IMR-90 (cell line): ENCODE measurements at regions not wholly inside any gene's neighbourhood (a gene's known extent, or its start where the extent isn't known, plus 50 kb on each side); places are given as distances from the start of the nearest gene placed in this dataset.

Experiments
- ATAC-seq: fragments of 200-7000 bp; cut with Tn5 transposase; 2 replicates; pipeline ENCODE4 v1.9.1; 2020; ENCODE audit warnings: low read depth, mild to moderate bottlenecking, moderate library complexity
- BruUV-seq: library from RNA; stranded (reverse); fragments of 400-500 nt; replicated peaks from 2 replicates; lab custom pipeline; 2021; lab: Mats Ljungman, UMichigan
- CTCF ChIA-PET: fragments of 300-600 bp; formaldehyde crosslinking; extraction: SDS; loops from one replicate; lab custom pipeline; 2021; ENCODE audit warnings: antibody characterized with exemption; lab: Yijun Ruan, JAX
- POLR2A ChIA-PET: fragments of 300-600 bp; sonication (Branson Sonifier 250); formaldehyde crosslinking; loops from one replicate; lab custom pipeline; 2022; ENCODE audit warnings: antibody characterized with exemption; ENCODE audit not compliant: unreplicated experiment; lab: Charles Lee
- DNase-seq: peaks from one replicate; pipeline ENCODE4 v3.0.0; 2013
- H2AFZ ChIP-seq: replicated peaks from 2 replicates; pipeline ENCODE3; 2013; ENCODE audit warnings: low read length, mild to moderate bottlenecking; ENCODE audit not compliant: poor library complexity
- H2AK5ac ChIP-seq: 2 replicates; pipeline ENCODE4 v1.6.1; 2013; ENCODE audit warnings: low read depth, low read length, inconsistent platforms
- H2AK9ac ChIP-seq: replicated peaks from 2 replicates; pipeline ENCODE3; 2013; ENCODE audit warnings: mild to moderate bottlenecking, low read depth, low read length, moderate library complexity; ENCODE audit not compliant: poor library complexity
- H2BK120ac ChIP-seq: 2 replicates; pipeline ENCODE4 v1.6.1; 2013; ENCODE audit warnings: low read depth, low read length, inconsistent platforms
- H2BK15ac ChIP-seq: 3 replicates; pipeline ENCODE4 v1.6.1; 2013; ENCODE audit warnings: low read depth, low read length, inconsistent platforms
- H2BK20ac ChIP-seq: 2 replicates; pipeline ENCODE4 v1.6.1; 2013; ENCODE audit warnings: low read depth, mild to moderate bottlenecking, inconsistent platforms, low read length, moderate library complexity
- H2BK5ac ChIP-seq: 2 replicates; pipeline ENCODE4 v1.6.1; 2013; ENCODE audit warnings: mild to moderate bottlenecking, low read depth, low read length, inconsistent platforms; ENCODE audit not compliant: poor library complexity, severe bottlenecking
- H3K14ac ChIP-seq: replicated peaks from 2 replicates; pipeline ENCODE4 v1.6.1; 2013; ENCODE audit warnings: low read depth, low read length, inconsistent platforms
- H3K18ac ChIP-seq: 2 replicates; pipeline ENCODE4 v1.6.1; 2013; ENCODE audit warnings: low read depth, low read length, control low read depth
- H3K23ac ChIP-seq: 2 replicates; pipeline ENCODE4 v1.6.1; 2013; ENCODE audit warnings: low read depth, low read length, inconsistent platforms
- H3K27ac ChIP-seq: 2 replicates; pipeline ENCODE4 v1.5.1; 2013; ENCODE audit warnings: mild to moderate bottlenecking, control low read depth, low read length; ENCODE audit not compliant: insufficient read depth
- H3K27me3 ChIP-seq: 2 replicates; pipeline ENCODE4 v1.6.1; 2013; ENCODE audit warnings: low read length; ENCODE audit not compliant: control insufficient read depth, insufficient read depth
- H3K36me3 ChIP-seq: 2 replicates; pipeline ENCODE4 v1.6.1; 2013; ENCODE audit warnings: low read length, mixed read lengths; ENCODE audit not compliant: control insufficient read depth, insufficient read depth
- H3K4ac ChIP-seq: 2 replicates; pipeline ENCODE4 v1.6.1; 2013; ENCODE audit warnings: low read depth, low read length, inconsistent platforms
- H3K4me1 ChIP-seq: 2 replicates; pipeline ENCODE4 v1.6.1; 2013; ENCODE audit warnings: low read length, mixed read lengths; ENCODE audit not compliant: control insufficient read depth, insufficient read depth
- H3K4me2 ChIP-seq: 2 replicates; pipeline ENCODE4 v1.6.1; 2013; ENCODE audit warnings: low read depth, mild to moderate bottlenecking, control low read depth, low read length, moderate library complexity
- H3K4me3 ChIP-seq: 2 replicates; pipeline ENCODE4 v1.5.1; 2013; ENCODE audit warnings: low read depth, mild to moderate bottlenecking, control low read depth, low read length, moderate library complexity; ENCODE audit not compliant: insufficient read depth
- H3K56ac ChIP-seq: 2 replicates; pipeline ENCODE4 v1.6.1; 2013; ENCODE audit warnings: low read length, inconsistent platforms; ENCODE audit not compliant: insufficient read depth; ENCODE audit errors: extremely low read depth
- H3K79me1 ChIP-seq, 2 experiments: 2 replicates each; pipeline ENCODE4 v1.6.1; 2013; ENCODE audit warnings: low read length in 2 of 2, inconsistent platforms in 1 of 2, low read depth in 1 of 2
- H3K9ac ChIP-seq: 2 replicates; pipeline ENCODE4 v1.6.1; 2013; ENCODE audit warnings: low read depth, low read length, control low read depth
- H3K9me1 ChIP-seq: 2 replicates; pipeline ENCODE4 v1.6.1; 2013; ENCODE audit warnings: low read length, inconsistent platforms; ENCODE audit not compliant: insufficient read depth
- H3K9me3 ChIP-seq: 2 replicates; pipeline ENCODE4 v1.6.1; 2013; ENCODE audit warnings: low read length; ENCODE audit not compliant: control insufficient read depth, insufficient read depth
- H4K20me1 ChIP-seq: 2 replicates; pipeline ENCODE4 v1.6.1; 2013; ENCODE audit warnings: low read length, inconsistent platforms; ENCODE audit not compliant: insufficient read depth
- H4K5ac ChIP-seq: 2 replicates; pipeline ENCODE4 v1.6.1; 2013; ENCODE audit warnings: mild to moderate bottlenecking, low read depth, low read length, control low read depth
- H4K8ac ChIP-seq, 2 experiments: 2 replicates each; pipeline ENCODE4 v1.6.1; 2013; ENCODE audit warnings: low read depth in 2 of 2, low read length in 2 of 2, control low read depth in 1 of 2, inconsistent platforms in 1 of 2
- H4K91ac ChIP-seq: 2 replicates; pipeline ENCODE4 v1.6.1; 2013; ENCODE audit warnings: low read depth, low read length, inconsistent platforms; ENCODE audit not compliant: insufficient read depth
- BHLHE40 ChIP-seq: fragments of 150-350 bp; IDR thresholded peaks from 2 replicates; pipeline ENCODE4 v1.6.1; 2016; ENCODE audit warnings: mild to moderate bottlenecking, low read depth, low read length
- CEBPB ChIP-seq: IDR thresholded peaks from 2 replicates; pipeline ENCODE4 v1.6.1; 2012; ENCODE audit warnings: low read depth, low read length, improper control_type of control experiment
- CHD1 ChIP-seq: IDR thresholded peaks from 2 replicates; pipeline ENCODE4 v1.6.1; 2012; ENCODE audit warnings: low read depth, low read length, improper control_type of control experiment
- CTCF ChIP-seq: conservative IDR thresholded peaks from 2 replicates; pipeline ENCODE4 v1.5.1; 2012; ENCODE audit warnings: mild to moderate bottlenecking, low read depth, low read length, improper control_type of control experiment
- ELK1 ChIP-seq: fragments of 150-350 bp; IDR thresholded peaks from 2 replicates; pipeline ENCODE4 v1.6.1; 2016; ENCODE audit warnings: low read depth, mild to moderate bottlenecking, low read length, moderate library complexity, borderline replicate concordance
- FOS ChIP-seq: fragments of 150-350 bp; IDR thresholded peaks from 2 replicates; pipeline ENCODE4 v1.6.1; 2016; ENCODE audit warnings: low read depth, low read length
- MAFK ChIP-seq: IDR thresholded peaks from 2 replicates; pipeline ENCODE4 v1.6.1; 2012; ENCODE audit warnings: low read depth, low read length, improper control_type of control experiment
- MXI1 ChIP-seq: IDR thresholded peaks from 2 replicates; pipeline ENCODE4 v1.6.1; 2012; ENCODE audit warnings: low read depth, mild to moderate bottlenecking, low read length, moderate library complexity, borderline replicate concordance
- POLR2A ChIP-seq: IDR thresholded peaks from 2 replicates; pipeline ENCODE4 v1.6.1; 2012; ENCODE audit warnings: mild to moderate bottlenecking, low read depth, low read length
- RAD21 ChIP-seq: IDR thresholded peaks from 2 replicates; pipeline ENCODE4 v1.6.1; 2012; ENCODE audit warnings: low read length, improper control_type of control experiment
- RCOR1 ChIP-seq: IDR thresholded peaks from 2 replicates; pipeline ENCODE4 v1.6.1; 2012; ENCODE audit warnings: mild to moderate bottlenecking, low read length, improper control_type of control experiment; ENCODE audit not compliant: insufficient replicate concordance
- RFX5 ChIP-seq: IDR thresholded peaks from 2 replicates; pipeline ENCODE4 v1.8.0; 2012; ENCODE audit warnings: low read depth, mild to moderate bottlenecking, low read length, moderate library complexity
- SMC3 ChIP-seq: fragments of 150-350 bp; IDR thresholded peaks from 2 replicates; pipeline ENCODE4 v1.6.1; 2016; ENCODE audit warnings: low read depth, mild to moderate bottlenecking, antibody characterized with exemption, low read length, moderate library complexity
- USF2 ChIP-seq: fragments of 150-350 bp; IDR thresholded peaks from 2 replicates; pipeline ENCODE4 v1.6.1; 2017; ENCODE audit warnings: mild to moderate bottlenecking, antibody characterized with exemption, low read length, low read depth
- WGBS, 2 experiments: methylation state at CpG; one replicate each; pipeline versions ENCODE4 v1.1.5 to v1.1.7; 2013; ENCODE audit warnings: missing lambda C conversion rate in 2 of 2; ENCODE audit not compliant: insufficient read length in 1 of 2; ENCODE audit errors: extremely low coverage in 2 of 2; 5-methylcytosine and 5-hydroxymethylcytosine counted together
- dilution Hi-C: fragments of 300-500 bp; cut with HindIII; formaldehyde crosslinking; loops from one replicate; pipeline ENCODE4 v1.14.3; 2018; ENCODE audit warnings: low sequenced_read_pairs; ENCODE audit not compliant: unreplicated experiment
- in situ Hi-C: fragments of 300-500 bp; cut with MboI; formaldehyde crosslinking; loops from 3 replicates; pipeline ENCODE4 v1.14.3; 2019; ENCODE audit warnings: low sequenced_read_pairs, inconsistent platforms, mixed read lengths
- intact Hi-C: fragments of 100-400 bp; cut with micrococcal nuclease; formaldehyde crosslinking; loops from 2 replicates; pipeline ENCODE4 v1.10.0; 2022

- in situ Hi-C loops, result no loop called here
- H3K36me3 ChIP-seq, result no peaks in the 10 kb centered on the region
- WGBS, 2 experiments, result no CpG with 5 or more reads among the region's 4 CpGs
- H2AK9ac ChIP-seq, result no peak overlapping the region
- no peak overlapping the region for H2BK20ac ChIP-seq
- no peak overlapping the region for H4K8ac ChIP-seq
- peaks cover 10% of the 10 kb centered on the region for H3K9me3 ChIP-seq
- no peak overlapping the region for H4K5ac ChIP-seq
- H3K23ac ChIP-seq, result no peak overlapping the region
- H3K14ac ChIP-seq, result no peak overlapping the region
- no peaks in the 10 kb centered on the region for H3K9me1 ChIP-seq
- H2BK120ac ChIP-seq, result no peak overlapping the region
- dilution Hi-C loops, result no loop called here
- POLR2A ChIA-PET, result no interaction called here
- intact Hi-C loops, result no loop called here
- no peaks in the 10 kb centered on the region; the same call in 1 of the 2 replicates for H4K20me1 ChIP-seq
- H3K18ac ChIP-seq, result no peak overlapping the region
- H4K91ac ChIP-seq, result no peak overlapping the region
- no peak overlapping the region for H3K9ac ChIP-seq
- no peak overlapping the region for H2BK15ac ChIP-seq
- no peak overlapping the region for H2BK5ac ChIP-seq
- DNase-seq (no peak), ATAC-seq (no peak)
- H3K27ac ChIP-seq, result no peak overlapping the region
- H3K4me1 ChIP-seq, result no peaks in the 10 kb centered on the region
- H3K4ac ChIP-seq, result no peak overlapping the region
- no TSS peak for BruUV-seq
- H3K79me1 ChIP-seq, result no peaks in the 10 kb centered on the region
- H3K4me3 ChIP-seq, result no peak overlapping the region
- CTCF ChIA-PET, result interaction anchor here (0.7 kb wide), 1 partner anchor 13 kb away, joined by 3 read pairs; no protein-coding TSS in a partner anchor
- no peak overlapping the region for H3K4me2 ChIP-seq
- H3K27me3 ChIP-seq, result no peaks in the 10 kb centered on the region
- TF ChIP-seq FOS (no peak), CHD1 (no peak), MAFK (no peak), RAD21 (no peak), USF2 (no peak), SMC3 (no peak), BHLHE40 (no peak), POLR2A (no peak), CEBPB (no peak), MXI1 (no peak), ELK1 (no peak), RCOR1 (no peak), CTCF (no peak), RFX5 (no peak)
- no peak overlapping the region for H2AFZ ChIP-seq
- H3K56ac ChIP-seq, result no peak overlapping the region
- no peak overlapping the region for H2AK5ac ChIP-seq
Observed at GRCh38 chr2:122384768-122385333, 629.4 kb downstream of the TSN start.
